NCI-H1930 (cell line): ENCODE measurements at regions not wholly inside any gene's neighbourhood (a gene's known extent, or its start where the extent isn't known, plus 50 kb on each side); places are given as distances from the start of the nearest gene placed in this dataset.
"Not testable (repeated sequence)": the region's sequence is repeated elsewhere in the genome, so short reads cannot be mapped to it uniquely, and the experiment has no call there.

ENCODE experiments used
- DNase-seq, 2 experiments: peaks; one replicate each; lab custom pipeline; 2025; lab: John Stamatoyannopoulos, UW

DNA sequence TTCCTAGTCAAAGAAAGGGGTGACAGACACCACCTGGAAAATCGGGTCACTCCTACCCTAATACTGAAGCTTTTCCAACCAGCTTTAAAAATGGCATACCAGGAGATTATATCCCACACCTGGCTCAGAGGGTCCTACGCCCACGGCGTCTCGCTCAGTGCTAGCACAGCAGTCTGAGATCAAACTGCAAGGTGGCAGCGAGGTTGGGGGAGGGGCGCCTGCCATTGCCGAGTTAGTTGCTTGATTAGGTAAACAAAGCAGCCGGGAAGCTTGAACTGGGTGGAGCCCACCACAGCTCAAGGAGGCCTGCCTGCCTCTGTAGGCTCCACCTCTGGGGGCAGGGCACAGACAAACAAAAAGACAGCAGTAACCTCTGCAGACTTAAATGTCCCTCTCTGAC lies 127.1 kb downstream of the NXPE2 start:
- not testable (repeated sequence) for DNase-seq

DNA sequence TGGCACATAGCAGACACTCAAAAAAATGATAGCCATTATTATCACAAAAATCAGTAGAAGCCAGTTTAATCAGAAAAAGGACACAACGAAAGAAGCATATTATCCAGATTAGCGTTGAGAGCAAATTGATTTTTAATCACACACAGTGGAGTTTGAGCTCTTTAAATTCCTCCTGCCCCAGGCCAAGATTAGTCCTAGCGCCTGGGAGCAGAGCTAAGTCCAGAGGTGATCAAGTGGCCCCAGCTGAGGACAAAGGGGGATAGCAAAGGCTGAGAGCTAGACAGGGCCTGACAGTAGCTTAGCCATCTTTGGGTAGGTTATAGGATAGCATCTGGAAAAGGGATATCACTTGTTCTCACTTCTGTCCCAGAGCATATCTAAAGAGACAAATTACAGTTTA lies 133.6 kb downstream of the NXPE2 start:
- DNase-seq, result no peak

DNA sequence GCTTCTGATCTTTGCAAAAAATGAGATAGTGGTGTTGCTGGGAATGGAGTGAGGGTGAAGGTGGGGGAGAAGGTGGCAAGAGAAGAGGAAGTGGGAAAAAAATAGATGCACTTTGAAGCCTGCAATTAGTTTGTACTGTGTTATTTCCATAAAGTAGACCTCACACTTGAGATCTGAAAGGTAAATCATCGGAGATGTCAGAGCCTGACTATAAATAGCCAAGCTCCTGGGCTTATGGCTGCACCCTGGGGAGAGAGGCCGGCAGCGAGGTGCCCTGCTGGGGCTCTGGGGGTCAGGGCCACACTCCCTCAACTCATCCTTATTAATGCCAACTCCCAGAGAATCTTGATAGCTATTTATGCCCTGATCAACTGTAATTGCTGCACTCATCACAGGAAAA lies 134.4 kb downstream of the NXPE2 start:
- DNase-seq, result no peak

DNA sequence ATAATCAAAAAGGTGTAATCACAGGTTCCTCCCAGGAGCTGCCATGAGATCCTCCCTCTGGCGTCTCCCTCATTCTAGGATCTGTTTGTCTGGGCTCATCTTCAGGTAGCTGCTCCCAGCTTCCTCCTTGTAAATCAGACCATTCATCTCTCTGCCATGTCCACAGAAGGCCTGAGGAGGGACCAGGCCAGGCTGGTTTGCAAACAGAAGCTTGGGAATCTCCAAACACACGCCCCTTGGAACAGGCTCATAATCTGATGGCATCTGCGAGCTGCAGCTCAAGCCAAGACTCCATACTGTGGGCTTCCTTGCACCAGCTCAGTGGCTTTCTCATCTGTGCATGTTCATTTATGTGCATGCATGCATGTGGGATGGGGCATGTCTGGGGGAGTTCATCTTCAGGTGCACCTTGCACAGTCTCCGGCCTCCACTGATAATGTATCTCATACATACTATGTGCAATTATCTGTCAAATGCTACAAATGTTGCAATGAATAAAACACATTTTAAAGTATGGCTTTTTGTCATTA lies 134.9 kb downstream of the NXPE2 start:
- DNase-seq, result no peak

DNA sequence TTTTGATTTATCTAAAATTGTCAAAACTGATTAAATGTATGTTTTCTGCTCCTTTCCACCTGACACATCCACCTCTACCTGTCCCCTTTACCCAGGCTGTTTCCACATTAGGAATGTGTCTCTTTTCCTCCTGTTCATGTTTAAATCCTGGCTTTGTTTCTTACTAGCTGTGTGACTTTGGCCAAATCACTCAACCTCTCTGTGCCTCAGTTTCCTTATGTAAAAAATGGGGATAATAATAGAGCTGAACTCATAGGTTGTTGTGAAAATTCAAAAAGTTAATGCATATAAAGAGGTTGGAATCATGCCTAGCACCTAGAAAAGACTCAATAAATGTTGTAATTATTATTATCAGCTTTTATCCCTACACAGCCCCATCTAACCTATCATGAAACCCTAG lies 136.8 kb downstream of the NXPE2 start:
- no peak for DNase-seq

DNA sequence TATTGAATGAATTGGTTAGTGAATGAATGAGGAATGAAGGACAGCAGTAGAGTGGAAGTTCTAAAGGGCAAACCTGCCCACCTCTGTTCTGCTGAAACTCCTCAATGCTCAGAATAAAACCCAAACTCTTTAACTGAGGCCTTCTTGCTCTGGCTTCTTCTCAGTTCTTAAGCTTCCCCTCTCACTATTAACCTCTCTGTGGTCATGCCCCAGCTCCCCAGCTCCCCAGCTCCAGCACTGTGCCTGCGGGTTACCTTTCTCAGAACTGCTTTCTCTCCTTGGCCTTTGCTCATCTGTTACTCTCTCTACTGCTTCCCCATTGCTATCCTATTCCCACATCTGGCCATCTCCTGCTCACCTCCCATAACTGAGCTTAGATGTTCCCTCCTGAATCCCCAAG lies 137.4 kb downstream of the NXPE2 start:
- no peak for DNase-seq

DNA sequence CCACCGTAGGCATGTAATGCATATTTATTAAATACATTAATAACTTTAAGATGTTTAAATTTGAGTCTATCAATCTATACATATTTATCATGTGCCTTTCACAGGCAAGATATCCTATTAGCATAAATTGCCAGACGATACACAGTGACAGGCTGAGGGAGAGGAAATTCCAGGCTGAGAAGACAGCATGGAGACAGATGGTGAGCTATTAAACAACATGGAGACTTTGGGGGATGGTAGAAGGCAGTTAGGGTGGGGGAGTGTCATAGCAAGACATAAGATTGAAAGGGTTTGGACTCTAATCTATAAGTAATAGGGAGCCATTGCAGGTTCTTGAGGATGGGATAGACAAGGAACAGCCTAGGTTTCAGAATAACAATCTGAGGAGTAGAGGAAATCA lies 138.5 kb downstream of the NXPE2 start:
- no peak for DNase-seq

DNA sequence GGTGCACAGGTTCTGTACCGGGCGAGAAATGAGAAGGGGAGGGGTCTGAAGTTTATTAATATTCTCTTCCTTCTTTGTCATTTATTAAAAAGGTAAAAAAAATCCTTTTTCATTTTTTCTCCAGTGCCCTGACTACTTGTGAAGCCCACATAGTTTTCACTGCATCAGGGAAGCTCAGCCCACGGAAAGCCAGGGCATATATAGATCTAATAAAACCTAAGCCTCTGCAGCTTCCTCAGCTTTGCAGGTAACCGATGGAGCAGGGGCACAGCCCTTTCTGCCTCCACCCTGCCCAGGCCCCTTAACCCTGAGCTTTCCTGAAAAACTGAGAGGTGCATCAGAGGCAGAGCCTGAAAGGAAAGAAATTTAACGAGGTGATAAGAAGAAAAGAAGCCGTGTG lies 140.1 kb downstream of the NXPE2 start:
- no peak for DNase-seq

DNA sequence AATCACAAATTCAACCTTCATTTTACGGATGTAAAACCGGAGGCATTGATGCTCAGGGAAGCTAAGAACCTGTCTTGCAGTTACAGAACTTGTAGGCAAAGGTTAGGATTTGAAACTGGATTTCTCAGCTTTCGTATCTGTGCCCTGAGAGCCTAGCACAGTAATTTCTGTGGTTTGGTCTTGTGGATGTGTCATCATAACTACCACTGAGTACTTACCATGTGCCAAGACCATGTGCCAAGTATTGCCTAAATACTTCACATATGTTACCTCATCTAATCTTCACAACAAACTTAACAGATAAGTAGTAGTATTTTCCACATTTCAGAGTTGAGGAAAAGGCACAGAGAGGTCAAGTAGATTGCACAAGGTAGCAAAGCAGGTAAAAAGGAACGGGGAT lies 140.7 kb downstream of the NXPE2 start:
- no peak for DNase-seq

DNA sequence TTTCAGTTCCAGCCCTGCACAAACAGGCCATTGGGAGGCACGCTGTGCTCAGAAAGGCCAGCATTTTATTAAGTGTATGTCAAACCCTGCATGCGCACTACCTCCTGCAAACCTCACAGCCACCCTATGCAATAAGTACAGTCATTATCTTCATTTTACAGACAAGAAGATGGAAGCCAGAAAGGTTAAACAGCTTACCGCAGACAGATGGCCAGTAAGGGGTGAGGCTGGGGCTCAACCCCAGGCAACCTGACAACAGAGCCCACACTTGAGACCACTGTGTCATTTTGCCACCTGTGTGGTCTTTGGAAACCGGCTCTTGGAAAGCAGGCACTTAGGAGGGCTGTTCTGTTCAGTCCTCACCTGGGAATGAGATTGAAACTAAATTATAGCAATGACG lies 142.3 kb downstream of the NXPE2 start:
- no peak for DNase-seq

DNA sequence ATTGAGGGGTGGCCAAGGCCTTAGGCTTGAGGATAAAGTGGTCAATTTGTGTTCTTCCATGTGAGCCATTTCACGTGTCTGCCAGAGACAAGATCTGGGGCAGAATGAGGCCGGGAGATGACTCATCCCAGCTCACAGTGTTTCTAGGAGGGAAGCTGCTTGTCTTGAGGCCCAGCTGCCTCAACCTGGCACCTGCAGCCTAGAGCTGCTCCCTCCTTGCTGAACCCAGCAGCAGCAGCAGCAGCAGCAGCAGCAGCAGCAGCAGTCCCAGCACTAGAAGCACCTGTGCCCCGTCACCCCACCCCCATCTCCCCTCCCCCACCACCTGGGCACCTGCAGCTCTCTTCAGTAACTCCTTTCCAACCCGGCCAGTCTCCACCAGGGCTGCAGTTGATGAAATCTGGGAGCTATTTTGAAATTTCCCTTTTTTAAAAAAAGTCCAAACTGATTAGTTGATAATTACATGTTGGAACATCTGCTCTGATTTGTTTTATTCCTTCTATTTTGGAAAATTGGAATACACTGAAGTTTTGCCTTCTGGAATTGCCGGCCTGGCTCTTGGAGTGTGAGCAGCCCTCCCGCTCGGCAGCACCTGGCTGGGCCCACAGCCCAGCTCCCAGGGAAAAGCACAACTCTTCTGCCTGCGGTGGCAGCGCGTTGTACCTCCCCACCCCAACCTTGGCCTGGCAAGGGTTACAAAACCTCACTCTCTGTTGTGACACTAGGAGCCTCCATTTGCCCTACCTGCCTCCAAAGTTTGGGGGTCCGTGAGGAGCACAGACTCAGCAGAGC lies 143.5 kb downstream of the NXPE2 start:
- no peak for DNase-seq

DNA sequence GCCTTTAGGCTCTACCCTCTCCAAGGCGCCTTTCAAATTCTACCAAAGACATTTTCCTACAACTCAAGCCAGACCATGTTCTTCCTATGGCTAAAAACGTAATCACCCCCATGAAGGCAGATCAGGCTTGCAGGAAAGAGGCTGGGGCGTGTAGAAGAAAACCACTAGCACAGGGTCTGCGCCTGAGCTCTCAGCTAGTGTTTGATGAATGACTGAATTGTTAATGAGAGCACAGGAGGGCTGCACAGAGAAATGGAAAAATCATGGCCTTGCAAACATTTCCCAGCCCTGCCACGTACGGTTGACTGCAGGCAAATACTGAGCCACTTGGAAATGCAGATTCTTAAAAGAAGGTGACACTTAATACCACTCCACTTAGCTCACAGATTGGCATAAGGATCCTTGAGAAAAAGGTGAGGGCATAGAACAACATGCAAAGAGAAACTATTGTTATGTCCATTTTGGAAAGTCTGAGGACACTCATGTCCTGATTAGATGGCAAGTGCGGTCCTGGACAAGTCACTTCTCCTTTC lies 148.6 kb downstream of the NXPE2 start:
- DNase-seq, result no peak

DNA sequence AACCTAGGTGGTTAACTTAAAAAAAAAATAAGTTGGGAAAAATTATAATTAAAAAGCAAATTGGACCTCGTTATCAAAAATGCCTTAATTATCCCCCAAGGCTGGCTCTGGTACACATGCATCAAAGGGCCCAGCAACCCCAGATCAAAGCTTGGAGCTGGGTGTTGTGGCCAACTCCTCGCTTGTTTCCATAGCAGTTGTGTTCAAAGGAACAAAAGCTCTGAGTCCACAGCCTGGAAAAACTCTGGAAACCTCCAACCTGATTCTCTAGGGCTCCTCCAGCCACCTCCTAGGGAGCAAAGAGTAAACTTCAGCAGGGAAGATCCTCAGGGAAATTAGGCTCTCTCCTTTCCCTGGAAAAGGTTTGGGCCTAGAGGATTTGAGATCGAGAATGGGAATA lies 149.4 kb downstream of the NXPE2 start:
- DNase-seq, result no peak

DNA sequence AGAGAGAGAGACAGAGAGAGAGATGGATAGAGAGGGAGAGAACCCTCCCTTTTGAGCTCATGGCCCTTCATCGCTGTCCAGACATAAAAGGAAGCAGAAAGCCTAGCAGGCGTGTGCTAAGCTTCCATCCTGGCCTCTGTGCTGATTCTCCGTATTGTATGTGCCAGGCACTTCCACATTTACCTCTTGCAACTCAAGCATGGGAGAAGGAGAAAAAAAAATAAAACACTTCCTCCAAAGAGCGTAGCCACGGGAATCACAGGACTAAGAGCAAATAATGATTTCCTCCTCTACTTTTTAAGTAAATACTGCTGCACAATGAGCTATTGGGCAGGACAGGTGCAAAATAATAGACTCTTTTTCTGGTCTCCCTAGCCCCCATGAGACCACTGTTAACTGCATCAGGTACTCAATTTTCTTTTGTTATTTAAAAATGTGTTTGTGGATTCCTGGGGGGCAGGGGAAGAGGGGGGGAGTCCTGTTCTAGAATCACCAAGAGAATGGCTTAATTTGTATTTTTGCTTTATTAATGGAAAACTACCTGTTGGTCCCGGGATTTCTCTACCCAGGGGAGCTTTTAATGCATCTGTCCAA lies 154.3 kb downstream of the NXPE2 start:
- DNase-seq, result peak; percentile 29 to 45

DNA sequence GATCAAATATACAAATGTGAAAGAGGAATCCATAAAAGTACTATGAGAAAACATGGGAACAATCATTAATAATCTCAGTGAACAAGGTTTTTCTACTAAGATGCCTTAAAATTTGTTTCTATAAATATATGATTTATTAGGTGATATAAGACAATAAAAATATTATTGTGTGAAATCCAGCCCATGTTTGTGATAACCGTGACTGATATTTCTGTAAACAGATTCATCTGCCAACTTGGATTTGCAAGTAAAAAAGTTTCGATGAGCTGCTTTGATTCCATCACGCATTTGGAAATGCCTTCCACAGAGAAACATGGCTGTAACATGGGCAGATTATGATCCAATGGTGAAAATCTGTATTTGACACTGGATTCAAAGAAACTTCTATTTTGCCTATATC lies 157.8 kb downstream of the NXPE2 start:
- no peak for DNase-seq

DNA sequence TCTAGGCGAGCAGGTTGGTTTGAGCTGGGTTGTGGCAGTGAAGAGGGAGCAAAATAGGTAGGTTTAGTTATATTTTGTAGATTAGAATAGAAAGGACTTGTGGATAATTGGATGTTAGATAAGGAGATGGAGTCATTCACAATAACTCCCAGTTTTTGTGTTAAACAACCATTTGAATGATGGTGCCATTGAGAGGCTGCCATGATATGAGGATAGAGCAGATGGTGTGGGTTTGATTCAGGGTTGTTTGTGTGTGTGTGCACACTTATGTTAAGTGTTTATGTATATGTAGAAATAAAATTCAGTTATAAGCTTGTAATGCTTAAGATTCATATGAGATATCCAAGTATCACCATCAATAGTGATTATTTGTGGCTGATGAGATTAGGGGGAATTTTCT lies 166.6 kb downstream of the NXPE2 start:
- DNase-seq, result no peak

DNA sequence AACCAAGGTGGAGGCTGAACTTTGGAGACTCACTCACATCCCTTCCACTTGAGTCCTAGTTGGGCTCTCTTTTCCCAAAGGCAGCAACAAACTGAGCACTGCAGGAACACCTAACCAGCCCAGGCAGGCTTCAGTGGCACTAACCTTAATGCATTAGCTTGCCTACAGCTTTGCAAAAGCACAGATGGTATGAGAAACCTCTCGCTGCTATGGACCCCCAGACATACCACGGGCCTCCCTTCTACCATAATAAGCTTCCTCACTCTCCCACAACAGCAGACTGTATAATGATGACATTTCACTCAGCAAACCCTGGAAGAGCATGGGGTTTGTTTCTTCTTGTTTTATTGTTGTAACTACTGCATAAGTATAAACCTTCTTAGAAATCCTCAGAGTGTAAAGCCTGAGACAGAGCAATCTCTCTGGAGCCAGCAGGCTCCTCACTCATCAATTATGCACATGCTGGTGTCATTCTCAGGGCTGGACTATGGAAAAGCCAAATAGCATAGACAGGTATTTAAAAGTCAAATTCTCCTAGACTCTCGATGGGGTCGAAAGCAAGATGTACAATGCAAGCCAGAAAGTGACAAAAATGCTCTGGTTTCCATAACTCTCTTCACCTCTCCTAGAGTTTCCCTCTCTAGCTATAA lies 167.6 kb downstream of the NXPE2 start:
- no peak for DNase-seq

DNA sequence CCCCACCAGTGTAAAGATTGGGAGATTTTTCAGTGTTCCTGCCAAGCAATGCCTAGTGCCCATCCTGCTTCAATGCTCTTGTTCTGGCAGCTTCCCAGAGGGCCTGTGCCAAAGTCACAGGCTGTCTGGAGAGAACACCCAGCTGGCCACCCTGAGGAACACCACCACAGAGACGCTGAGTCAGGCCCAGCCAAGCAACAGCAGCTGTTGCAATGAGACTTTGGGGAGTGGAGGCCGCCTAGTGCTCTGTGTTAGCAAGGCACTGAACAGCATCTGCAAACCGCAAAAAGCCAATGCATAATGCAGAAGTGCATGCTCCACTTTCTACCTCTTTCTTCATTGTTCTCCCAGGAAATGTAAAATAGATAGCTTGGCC lies 168.1 kb downstream of the NXPE2 start:
- no peak for DNase-seq

DNA sequence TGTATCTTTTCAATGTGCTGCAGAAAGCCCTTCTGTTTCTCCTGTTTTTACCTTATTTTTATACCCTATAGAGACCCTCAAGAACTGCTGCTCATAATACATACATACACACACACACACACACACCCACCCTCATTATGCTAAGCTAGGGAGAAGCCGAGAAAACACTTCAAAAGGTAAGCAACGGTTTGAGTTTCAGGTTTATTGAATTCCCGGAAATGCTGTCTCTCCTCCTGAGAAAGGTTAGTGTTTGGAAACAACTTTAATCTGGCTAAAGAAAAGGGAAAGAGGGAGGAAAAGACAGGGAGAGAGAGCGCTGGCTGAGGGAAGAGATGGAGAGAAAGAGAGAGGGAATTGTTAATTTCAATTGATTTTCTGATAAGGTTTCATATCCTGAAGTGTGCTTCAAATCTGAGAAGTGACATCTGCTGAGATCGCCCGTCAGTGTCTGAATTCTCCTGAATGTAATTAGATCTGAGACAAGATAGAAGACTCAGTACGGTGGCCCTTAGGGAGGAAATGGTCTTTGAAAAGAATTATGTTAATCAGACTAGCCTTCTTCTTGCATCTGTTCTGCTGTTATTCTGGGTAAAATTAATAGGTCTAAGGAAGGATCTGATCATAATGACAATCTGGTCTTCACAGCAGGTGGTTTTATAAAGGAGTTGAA lies 169.1 kb downstream of the NXPE2 start:
- no peak for DNase-seq

DNA sequence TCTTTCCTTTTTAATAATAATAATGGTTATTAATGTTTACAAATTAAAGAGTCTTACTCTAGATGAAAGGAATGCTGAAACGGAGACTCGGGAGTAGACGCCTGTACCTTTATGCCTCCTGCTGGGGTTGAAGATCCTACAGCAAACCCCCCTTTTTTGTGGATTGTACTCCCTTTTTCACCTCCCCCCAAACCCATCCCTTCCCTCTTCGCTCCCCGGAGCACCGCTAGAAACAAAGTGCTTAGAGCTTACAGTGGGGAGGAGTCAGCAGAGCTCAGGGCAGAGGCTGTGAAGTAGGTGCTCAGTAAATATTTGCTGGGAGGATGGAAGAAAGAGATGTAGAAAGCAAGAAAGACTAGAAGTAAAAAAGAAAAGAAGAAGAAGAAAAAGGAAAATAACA lies 169.7 kb downstream of the NXPE2 start:
- DNase-seq, result no peak

DNA sequence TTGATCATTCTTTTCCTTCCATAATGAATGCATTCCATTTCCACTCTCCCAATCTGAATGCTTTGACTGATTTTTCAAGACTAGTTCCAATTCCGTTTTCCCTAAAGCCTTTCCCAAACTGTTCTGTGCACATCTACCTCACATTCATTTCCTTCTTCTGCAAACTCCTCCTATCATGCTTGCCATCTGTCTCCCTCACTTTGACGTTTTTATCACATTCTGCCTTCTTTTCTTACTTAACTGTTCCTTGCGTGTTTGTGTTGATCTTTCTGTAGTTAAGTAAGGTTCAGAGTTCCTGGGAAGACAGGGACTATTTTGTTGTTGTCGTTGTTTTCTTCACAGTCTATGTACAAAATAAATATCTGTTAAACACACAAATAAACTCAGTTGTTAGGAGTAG lies 179.0 kb downstream of the NXPE2 start:
- no peak for DNase-seq

DNA sequence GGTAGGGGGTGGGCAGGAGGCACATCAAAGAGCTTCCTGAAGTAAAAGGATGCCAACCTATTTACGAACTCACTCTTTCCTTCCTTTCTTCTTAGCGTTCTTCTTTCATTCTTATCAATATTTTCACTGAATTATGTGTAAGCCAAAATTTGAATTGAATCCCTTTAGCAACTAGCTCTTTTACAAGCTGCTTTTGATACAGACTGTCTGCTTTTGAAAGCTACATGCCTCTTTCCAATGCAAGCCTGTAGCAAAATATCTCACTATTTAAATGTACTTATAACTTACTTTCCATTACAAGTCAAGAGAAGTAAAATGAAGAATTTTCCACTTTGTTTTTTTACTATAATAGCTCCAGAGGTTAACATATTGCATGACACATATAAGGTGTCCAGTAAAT lies 186.6 kb downstream of the NXPE2 start:
- DNase-seq, result no peak

DNA sequence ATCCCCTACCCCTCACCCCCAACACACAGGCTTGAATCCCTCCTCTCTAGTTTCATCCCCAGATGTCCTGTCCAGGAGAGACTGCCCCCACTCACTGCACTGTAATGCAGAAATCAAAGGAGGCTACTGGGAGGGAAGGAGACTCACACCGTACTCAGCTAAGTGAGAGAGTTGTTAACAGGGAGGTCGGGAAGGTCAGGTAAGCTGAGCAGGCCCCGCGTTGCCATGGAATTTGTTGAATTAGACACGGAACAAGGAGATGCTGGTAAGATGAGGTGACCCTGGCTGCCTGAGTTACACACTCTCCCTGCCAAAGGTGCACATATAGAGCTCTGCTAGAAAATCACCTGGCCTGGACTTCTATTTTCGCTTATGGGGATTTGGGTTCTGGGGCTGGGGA lies 197.9 kb downstream of the NXPE2 start:
- DNase-seq, result no peak
